ENCODE measurements at regions not wholly inside any gene's neighbourhood (a gene's known extent, or its start where the extent isn't known, plus 50 kb on each side); places are given as distances from the start of the nearest gene placed in this dataset.
A peak's percentile ranks its signal among the peaks of the same experiment; 100 is the strongest.

DNA sequence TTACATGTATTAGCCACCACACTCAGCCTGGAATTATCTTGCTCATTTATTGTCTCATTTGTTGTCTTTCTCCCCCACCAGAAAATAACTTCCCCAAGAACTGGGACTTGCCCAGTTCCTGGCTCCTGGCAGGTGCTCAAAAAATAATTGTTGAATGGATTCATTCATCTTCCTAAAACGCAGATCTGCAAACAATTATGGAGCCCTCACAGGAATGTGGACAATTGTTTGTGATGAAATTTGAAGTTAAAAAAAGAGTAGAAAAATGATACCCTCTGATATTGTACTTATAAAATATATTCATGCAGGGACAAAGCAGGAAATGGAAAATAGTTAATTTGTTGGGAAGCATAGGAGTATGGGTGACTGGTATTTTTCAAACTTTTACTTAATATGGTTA, 60.7 kb upstream of the MAP1LC3B2 start:
- DNase-seq, result no peak

DNA sequence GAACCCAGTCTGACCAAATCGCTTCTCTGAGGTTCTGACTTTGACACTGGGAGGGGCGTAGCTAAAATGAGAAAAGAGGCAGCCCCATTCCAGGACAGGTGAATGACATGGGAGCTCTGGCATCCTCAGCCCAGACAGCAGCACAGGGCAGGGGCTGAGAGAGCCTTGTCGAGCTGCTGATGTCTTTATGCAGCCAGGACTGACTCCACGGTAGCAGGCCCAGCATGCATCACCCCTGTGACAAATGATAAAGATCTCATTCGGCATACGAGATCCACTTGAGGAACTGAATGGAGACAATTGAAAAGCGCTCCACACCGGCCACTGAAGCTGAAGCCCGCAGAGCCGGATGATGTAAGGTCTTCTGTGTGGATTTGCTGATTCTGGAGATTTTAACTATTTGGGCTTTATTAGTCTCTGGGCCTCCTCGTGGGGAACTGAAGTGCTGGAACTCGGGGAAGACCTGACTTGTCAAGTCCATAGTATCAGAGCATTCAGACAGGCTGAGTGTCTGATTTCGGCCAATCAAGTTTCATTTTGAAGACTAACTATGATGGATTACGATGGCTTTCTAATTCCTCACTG, 56.9 kb upstream of the MAP1LC3B2 start:
- DNase-seq, result no peak

GRCh38 chr12:116502989-116503496, 56.1 kb upstream of the MAP1LC3B2 start:
- no peak for DNase-seq

GRCh38 chr12:116504438-116504837, 54.7 kb upstream of the MAP1LC3B2 start:
- DNase-seq, result no peak

- DNase-seq, result no peak
Observed at GRCh38 chr12:116506697-116507064, 52.5 kb upstream of the MAP1LC3B2 start.

GRCh38 chr12:116508145-116509121, 50.7 kb upstream of the MAP1LC3B2 start:
- peak; percentile 74 for DNase-seq
